Liver (tissue), 7 donors: ENCODE measurements at regions not wholly inside any gene's neighbourhood (a gene's known extent, or its start where the extent isn't known, plus 50 kb on each side); places are given as distances from the start of the nearest gene placed in this dataset.

ENCODE experiments used
- DNase-seq: peaks from one replicate; pipeline ENCODE4 v3.0.0-alpha.2; 2017; ENCODE audit warnings: low spot score
- H3K27ac ChIP-seq, 2 donors: one replicate each; pipeline ENCODE4 v1.7.0; 2013; ENCODE audit warnings: inconsistent platforms in 2 of 2, low read length in 2 of 2, control low read depth in 1 of 2, low read depth in 1 of 2, mild to moderate bottlenecking in 1 of 2
- H3K27me3 ChIP-seq, 4 donors: one replicate each; pipeline versions ENCODE4 v1.6.1 to v1.7.0; 2013; ENCODE audit warnings: low read length in 3 of 4, inconsistent platforms in 1 of 4, mild to moderate bottlenecking in 1 of 4, moderate library complexity in 1 of 4; ENCODE audit not compliant: control insufficient read depth in 4 of 4, insufficient read depth in 4 of 4
- H3K36me3 ChIP-seq, 4 donors: one replicate each; pipeline versions ENCODE4 v1.6.1 to v1.7.0; 2013; ENCODE audit warnings: low read length in 3 of 4, mild to moderate bottlenecking in 3 of 4, low read depth in 1 of 4, moderate library complexity in 1 of 4; ENCODE audit not compliant: control insufficient read depth in 4 of 4, insufficient read depth in 3 of 4
- H3K4me1 ChIP-seq, 4 donors: one replicate each; pipeline versions ENCODE4 v1.6.1 to v1.7.0; 2013; ENCODE audit warnings: low read length in 3 of 4, mild to moderate bottlenecking in 3 of 4, moderate library complexity in 1 of 4; ENCODE audit not compliant: control insufficient read depth in 4 of 4, insufficient read depth in 4 of 4
- H3K4me3 ChIP-seq, 3 donors: one replicate each; pipeline versions ENCODE4 v1.6.1 to v1.7.0; 2013; ENCODE audit warnings: low read length in 3 of 3, control low read depth in 1 of 3, low read depth in 1 of 3, mild to moderate bottlenecking in 1 of 3
- H3K9ac ChIP-seq, 2 donors: one replicate each; pipeline ENCODE4 v1.7.0; 2013; ENCODE audit warnings: low read length in 2 of 2, mild to moderate bottlenecking in 2 of 2, moderate library complexity in 2 of 2, control low read depth in 1 of 2, low read depth in 1 of 2
- H3K9me3 ChIP-seq, 4 donors: one replicate each; pipeline versions ENCODE4 v1.6.1 to v1.7.0; 2013; ENCODE audit warnings: low read length in 3 of 4; ENCODE audit not compliant: control insufficient read depth in 4 of 4
- EGR1 ChIP-seq, 2 donors: IDR thresholded peaks; 2 replicates each; pipeline ENCODE4 v1.6.1; 2016 to 2018; ENCODE audit warnings: antibody characterized with exemption in 2 of 2, low read depth in 2 of 2
- FOXA1 ChIP-seq: IDR thresholded peaks from 2 replicates; pipeline ENCODE4 v1.6.1; 2016; ENCODE audit warnings: antibody characterized with exemption
- FOXA2 ChIP-seq: IDR thresholded peaks from 2 replicates; pipeline ENCODE4 v1.6.1; 2016; ENCODE audit warnings: antibody characterized with exemption
- GABPA ChIP-seq, 2 donors: IDR thresholded peaks in 1 of 2; conservative IDR thresholded peaks in 1 of 2; 2 replicates each; pipeline ENCODE4 v1.6.1; 2016; ENCODE audit warnings: antibody characterized with exemption in 2 of 2, mild to moderate bottlenecking in 1 of 2, moderate library complexity in 1 of 2
- RAD21 ChIP-seq, 2 donors: IDR thresholded peaks; 2 replicates each; pipeline ENCODE4 v1.6.1; 2016; ENCODE audit warnings: antibody characterized with exemption in 2 of 2, mild to moderate bottlenecking in 2 of 2
- SP1 ChIP-seq: IDR thresholded peaks from 2 replicates; pipeline ENCODE4 v1.6.1; 2018; ENCODE audit warnings: antibody characterized with exemption, mild to moderate bottlenecking
- TAF1 ChIP-seq: conservative IDR thresholded peaks from 2 replicates; pipeline ENCODE4 v1.6.1; 2016; ENCODE audit warnings: antibody characterized with exemption, mild to moderate bottlenecking
- YY1 ChIP-seq: IDR thresholded peaks from 2 replicates; pipeline ENCODE4 v1.6.1; 2016; ENCODE audit warnings: antibody characterized with exemption, mild to moderate bottlenecking
- WGBS: extraction: QIAGEN DNeasy Blood & Tissue Kit; methylation state at CpG from one replicate; pipeline ENCODE4 v1.1.7; 2013; 5-methylcytosine and 5-hydroxymethylcytosine counted together
- TF ChIP-seq, protein P1 (sequence below): IDR thresholded peaks from 2 replicates; pipeline ENCODE4 v1.6.1; 2016; ENCODE audit warnings: antibody characterized with exemption
- donor health status: healthy.
- donor health status: healthy.
- donor health status: healthy.
- donor health status: healthy.

DNA sequence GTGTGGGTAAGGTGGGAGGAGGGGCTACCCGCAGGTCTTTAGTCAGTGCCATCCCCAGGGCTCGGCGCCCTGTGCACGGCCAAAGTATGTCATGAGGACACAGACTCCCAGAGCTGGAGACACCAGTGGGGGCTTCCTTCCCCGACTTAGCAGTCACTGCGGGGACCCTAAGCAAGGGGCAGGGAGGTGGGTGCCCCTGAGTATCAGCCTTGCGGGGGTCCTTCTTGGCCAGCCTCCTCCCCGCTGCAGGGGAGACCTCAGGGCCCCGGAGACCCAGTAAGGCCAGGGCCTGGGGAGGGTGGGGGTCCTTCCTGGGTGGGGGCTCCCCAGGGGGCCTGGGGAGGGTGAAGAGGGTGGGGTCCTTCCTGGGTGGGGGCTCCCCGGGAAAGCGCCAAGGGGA lies 673.8 kb downstream of the BRD1 start:
- 80% methylated on average over 11 of the region's 11 CpGs for WGBS
- Histone ChIP-seq H3K4me1 (no peaks in the 10 kb centered on the region), H3K36me3 (no peaks in the 10 kb centered on the region), H3K9ac (no peak overlapping the region), H3K9me3 (no peaks in the 10 kb centered on the region), H3K27ac (no peak overlapping the region), H3K27me3 (no peaks in the 10 kb centered on the region), H3K4me3 (no peak overlapping the region)
- no peak for DNase-seq
- TF ChIP-seq SP1 = no peak
- no peak for TF ChIP-seq GABPA (IDR thresholded peaks at IDR 0.05 in 1 of 2, conservative IDR thresholded peaks at IDR 0.05 in 1 of 2)
- TF ChIP-seq TAF1 = no peak
- no peak for TF ChIP-seq FOXA1
- TF ChIP-seq, protein P1, sequence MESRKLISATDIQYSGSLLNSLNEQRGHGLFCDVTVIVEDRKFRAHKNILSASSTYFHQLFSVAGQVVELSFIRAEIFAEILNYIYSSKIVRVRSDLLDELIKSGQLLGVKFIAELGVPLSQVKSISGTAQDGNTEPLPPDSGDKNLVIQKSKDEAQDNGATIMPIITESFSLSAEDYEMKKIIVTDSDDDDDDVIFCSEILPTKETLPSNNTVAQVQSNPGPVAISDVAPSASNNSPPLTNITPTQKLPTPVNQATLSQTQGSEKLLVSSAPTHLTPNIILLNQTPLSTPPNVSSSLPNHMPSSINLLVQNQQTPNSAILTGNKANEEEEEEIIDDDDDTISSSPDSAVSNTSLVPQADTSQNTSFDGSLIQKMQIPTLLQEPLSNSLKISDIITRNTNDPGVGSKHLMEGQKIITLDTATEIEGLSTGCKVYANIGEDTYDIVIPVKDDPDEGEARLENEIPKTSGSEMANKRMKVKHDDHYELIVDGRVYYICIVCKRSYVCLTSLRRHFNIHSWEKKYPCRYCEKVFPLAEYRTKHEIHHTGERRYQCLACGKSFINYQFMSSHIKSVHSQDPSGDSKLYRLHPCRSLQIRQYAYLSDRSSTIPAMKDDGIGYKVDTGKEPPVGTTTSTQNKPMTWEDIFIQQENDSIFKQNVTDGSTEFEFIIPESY = no peak

DNA sequence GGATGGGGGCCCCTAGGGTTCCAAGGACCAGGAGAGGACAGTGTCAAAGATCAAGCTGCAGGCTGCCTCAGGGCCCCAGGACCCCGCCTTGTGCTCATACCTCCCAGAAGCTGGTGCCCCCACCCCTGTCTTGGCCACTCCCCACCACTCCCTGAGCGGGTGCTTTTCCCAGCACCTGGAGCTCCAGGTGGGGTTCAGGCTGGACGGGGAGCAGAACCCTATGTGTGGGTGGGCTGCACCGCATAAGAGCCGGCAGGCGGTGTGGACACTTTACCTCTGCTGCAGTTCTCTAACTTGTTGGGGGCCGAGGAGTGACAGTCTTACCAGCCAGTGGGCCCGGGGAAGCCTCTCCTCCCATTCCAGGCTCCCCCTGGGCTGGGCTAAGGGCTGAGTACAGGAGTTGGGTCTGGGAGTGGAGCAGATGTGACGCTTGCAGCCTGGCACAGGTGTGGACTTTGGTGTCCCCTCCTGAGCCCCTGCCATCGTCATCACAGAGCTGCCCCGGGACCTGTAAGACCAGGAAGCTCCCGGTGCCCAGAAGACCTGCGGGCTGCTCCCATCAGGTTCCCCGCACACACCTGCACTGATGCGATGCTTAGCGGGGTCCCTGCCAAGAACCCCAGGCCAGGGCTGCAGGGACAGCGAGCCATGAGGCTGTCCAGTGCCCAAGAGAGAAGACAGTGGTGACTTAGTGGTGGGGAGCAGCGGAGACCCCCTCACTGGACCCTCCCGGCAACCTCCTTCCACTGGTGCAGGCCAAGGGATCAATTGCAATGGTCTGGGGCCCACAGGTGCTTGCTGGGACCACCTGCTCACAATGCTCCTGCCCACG lies 674.5 kb downstream of the BRD1 start:
- Histone ChIP-seq H3K4me3 (no peak overlapping the region), H3K27ac (no peak overlapping the region), H3K9me3 (no peaks in the 10 kb centered on the region), H3K9ac (no peak overlapping the region), H3K36me3 (no peaks in the 10 kb centered on the region), H3K27me3 (no peaks in the 10 kb centered on the region), H3K4me1 (no peaks in the 10 kb centered on the region)
- TF ChIP-seq YY1 (no peak), FOXA1 (no peak)
- WGBS = 84% methylated on average over 20 of the region's 20 CpGs
- no peak for DNase-seq

DNA sequence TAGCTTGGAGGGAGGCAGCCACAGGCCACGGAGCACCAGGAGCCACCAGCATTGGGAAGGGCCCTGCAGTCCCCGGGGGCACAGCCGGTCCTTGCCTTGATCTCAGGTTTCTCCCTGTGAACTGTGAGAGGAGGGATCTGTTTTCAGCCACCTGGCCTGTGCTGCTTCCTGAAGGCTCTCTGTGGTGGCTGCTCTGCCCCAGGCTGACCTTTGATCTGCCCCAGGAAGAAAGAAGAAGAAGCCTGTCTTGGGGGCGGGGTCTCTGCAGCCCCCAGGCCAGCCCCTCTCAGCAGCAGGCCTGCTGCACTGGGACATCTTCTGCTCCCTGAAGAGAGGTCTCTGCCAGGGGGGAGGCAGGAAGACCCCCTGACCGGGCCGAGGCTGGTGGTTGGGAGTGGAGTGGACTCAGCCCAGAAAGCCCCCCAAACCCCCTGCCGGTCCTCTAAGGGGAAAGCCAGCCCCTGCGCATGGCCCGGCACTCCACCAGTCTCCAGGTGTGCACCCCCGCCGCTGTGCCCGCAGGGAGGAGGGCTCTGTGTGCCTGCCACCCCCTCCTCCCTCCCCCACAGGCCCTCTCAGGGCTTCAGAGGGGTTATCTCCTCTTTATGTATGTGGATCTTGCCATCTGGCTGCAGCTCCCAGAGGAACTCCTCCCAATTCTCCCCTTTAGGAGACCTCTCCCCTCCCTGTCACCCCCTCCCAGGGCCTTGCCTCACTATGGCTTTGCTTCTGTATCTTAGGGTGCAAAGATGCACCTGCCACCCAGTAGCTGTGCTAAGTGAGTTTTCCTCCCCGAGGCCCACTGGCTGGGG lies 675.3 kb downstream of the BRD1 start:
- no peak for TF ChIP-seq RAD21 (IDR thresholded peaks at IDR 0.05)
- no peak for TF ChIP-seq FOXA1
- no peak for TF ChIP-seq EGR1 (IDR thresholded peaks at IDR 0.05; ENCODE audit: low read depth in 2 of 2)
- TF ChIP-seq TAF1 = no peak
- no peak for TF ChIP-seq GABPA (IDR thresholded peaks at IDR 0.05 in 1 of 2, conservative IDR thresholded peaks at IDR 0.05 in 1 of 2)
- TF ChIP-seq FOXA2 = no peak
- Histone ChIP-seq H3K27me3 (no peaks in the 10 kb centered on the region), H3K9me3 (no peaks in the 10 kb centered on the region), H3K36me3 (no peaks in the 10 kb centered on the region), H3K4me1 (no peaks in the 10 kb centered on the region), H3K4me3 (no peak overlapping the region), H3K27ac (no peak overlapping the region), H3K9ac (no peak overlapping the region)
- WGBS = 47% methylated on average over 13 of the region's 13 CpGs
- DNase-seq = no peak
